ENCODE measurements at regions not wholly inside any gene's neighbourhood (a gene's known extent, or its start where the extent isn't known, plus 50 kb on each side); places are given as distances from the start of the nearest gene placed in this dataset.
"Not testable (repeated sequence)": the region's sequence is repeated elsewhere in the genome, so short reads cannot be mapped to it uniquely, and the experiment has no call there.

- no peak for DNase-seq
These were observed 637.9 kb upstream of the RGS18 start for GRCh38 chr1:191520345-191520744.

GRCh38 chr1:191525944-191526343, 632.3 kb upstream of the RGS18 start:
- DNase-seq, result not testable (repeated sequence)

- DNase-seq, result no peak
These were observed 630.0 kb upstream of the RGS18 start for GRCh38 chr1:191528275-191528674.

- no peak for DNase-seq
These were observed 627.3 kb upstream of the RGS18 start for GRCh38 chr1:191530928-191531327.

- no peak for DNase-seq
These were observed 625.0 kb upstream of the RGS18 start for GRCh38 chr1:191533254-191533653.

- DNase-seq, result no peak
These were observed 621.4 kb upstream of the RGS18 start for GRCh38 chr1:191536791-191537429.

- no peak for DNase-seq
These were observed 616.5 kb upstream of the RGS18 start for GRCh38 chr1:191541758-191542157.

GRCh38 chr1:191542444-191542843, 615.8 kb upstream of the RGS18 start:
- no peak for DNase-seq

GRCh38 chr1:191546803-191547202, 611.5 kb upstream of the RGS18 start:
- no peak for DNase-seq

- no peak for DNase-seq
These were observed 607.2 kb upstream of the RGS18 start for GRCh38 chr1:191551019-191551418.

GRCh38 chr1:191558379-191558778, 599.9 kb upstream of the RGS18 start:
- no peak for DNase-seq

GRCh38 chr1:191561276-191561675, 597.0 kb upstream of the RGS18 start:
- DNase-seq, result no peak

- DNase-seq, result no peak
These were observed 594.0 kb upstream of the RGS18 start for GRCh38 chr1:191564275-191564674.

- DNase-seq, result no peak
These were observed 585.8 kb upstream of the RGS18 start for GRCh38 chr1:191572479-191572878.

- no peak for DNase-seq
These were observed 583.1 kb upstream of the RGS18 start for GRCh38 chr1:191575180-191575579.

- DNase-seq, result no peak
These were observed 582.5 kb upstream of the RGS18 start for GRCh38 chr1:191575746-191576145.

GRCh38 chr1:191577213-191577612, 581.0 kb upstream of the RGS18 start:
- DNase-seq, result no peak

- no peak for DNase-seq
These were observed 580.0 kb upstream of the RGS18 start for GRCh38 chr1:191578281-191578680.

- no peak for DNase-seq
These were observed 579.2 kb upstream of the RGS18 start for GRCh38 chr1:191579019-191579418.

GRCh38 chr1:191582169-191582568, 576.1 kb upstream of the RGS18 start:
- no peak for DNase-seq

GRCh38 chr1:191585095-191585494, 573.2 kb upstream of the RGS18 start:
- DNase-seq, result no peak

- no peak for DNase-seq
These were observed 569.4 kb upstream of the RGS18 start for GRCh38 chr1:191588905-191589304.

GRCh38 chr1:191589536-191589935, 568.7 kb upstream of the RGS18 start:
- no peak for DNase-seq

GRCh38 chr1:191590578-191590977, 567.7 kb upstream of the RGS18 start:
- DNase-seq, result no peak

GRCh38 chr1:191592039-191592438, 566.2 kb upstream of the RGS18 start:
- no peak for DNase-seq

GRCh38 chr1:191592907-191593306, 565.4 kb upstream of the RGS18 start:
- DNase-seq, result no peak
